T-helper 1 cell treated with Interleukin-12 subunit alpha and Interleukin-12 subunit beta and Interleukin-4 antibody, amounts not matched to agents 30 ng/mL and 1 ng/mL, for 36 hours (primary cell): ENCODE measurements at regions not wholly inside any gene's neighbourhood (a gene's known extent, or its start where the extent isn't known, plus 50 kb on each side); places are given as distances from the start of the nearest gene placed in this dataset.
"Not testable (repeated sequence)": the region's sequence is repeated elsewhere in the genome, so short reads cannot be mapped to it uniquely, and the experiment has no call there.

ENCODE experiments used
- intact Hi-C: fragments of 100-400 bp; cut with micrococcal nuclease; formaldehyde crosslinking; loops from one replicate; pipeline ENCODE4 v1.15.1; 2024

DNA sequence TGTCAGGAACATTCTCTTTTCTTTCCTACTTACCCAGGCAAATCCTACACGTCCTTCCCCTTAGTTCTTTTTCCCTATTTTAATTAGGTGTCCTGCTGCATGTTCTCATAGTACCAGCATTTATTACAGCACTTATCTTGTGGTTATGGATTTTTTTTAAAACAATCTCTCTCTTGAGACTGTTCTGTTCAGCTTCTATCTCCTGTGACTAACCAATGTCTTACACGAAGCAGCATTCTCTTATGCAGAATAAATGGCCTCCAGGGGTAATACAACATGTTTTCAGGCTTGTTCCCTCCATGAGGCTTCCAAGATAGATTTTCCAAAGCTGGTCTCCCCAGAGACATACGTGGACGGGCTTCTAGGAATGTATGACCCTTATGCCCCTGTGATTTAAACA is 1096.1 kb upstream of the CELF2 start:
- intact Hi-C loops = no loop called here

DNA sequence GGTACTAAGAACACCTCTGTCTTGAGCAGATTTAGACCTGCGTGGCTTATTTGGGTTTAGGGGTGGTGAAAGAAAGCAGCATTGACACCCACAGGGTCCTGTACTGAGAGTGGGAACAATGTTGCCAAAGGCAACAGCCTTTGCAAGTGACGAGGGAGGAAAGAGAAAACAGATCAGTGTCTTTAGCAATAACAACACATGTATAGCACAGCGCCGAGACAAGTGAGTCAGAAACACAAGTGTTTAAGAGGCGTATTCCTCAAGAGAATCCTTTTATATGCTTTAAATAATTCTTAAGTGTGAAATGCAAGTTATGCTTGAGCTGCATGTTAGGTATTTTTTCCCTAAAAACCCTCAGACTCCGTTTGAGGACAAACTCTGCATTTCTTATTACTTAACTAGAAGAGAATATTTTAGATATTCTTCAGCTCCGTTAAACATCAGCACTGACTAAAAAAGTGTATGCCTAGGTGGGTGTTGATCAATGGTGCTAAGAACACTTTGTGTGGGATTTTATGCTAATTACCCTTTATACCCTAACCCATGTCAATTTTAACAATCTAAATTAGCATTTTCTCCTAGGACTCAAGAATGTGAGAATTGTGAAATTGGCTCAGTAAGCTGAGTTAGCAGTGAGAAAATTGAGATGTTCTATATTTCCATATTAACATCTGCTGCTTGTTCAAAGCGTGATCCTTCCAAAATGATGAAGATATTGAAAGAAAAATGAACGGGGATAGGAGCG is 1095.4 kb upstream of the CELF2 start:
- intact Hi-C loops = no loop called here

DNA sequence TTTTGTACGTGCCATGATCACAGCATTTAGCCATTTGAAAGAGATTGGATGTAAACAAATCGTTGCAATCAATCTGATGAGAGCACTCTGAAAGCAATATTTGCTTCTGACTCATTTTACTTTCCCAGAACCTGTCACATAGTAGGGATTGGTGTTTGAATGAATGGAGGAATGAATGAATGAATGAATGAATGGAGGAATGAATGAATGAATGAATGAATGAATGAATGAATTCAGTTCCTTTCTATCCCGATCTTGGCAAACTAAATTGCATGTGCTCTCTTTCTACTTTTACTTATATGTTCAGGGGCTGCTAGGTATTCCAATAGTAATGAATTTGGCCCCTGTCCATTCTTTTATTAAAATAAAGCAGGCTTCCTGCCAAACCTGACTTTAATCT is 1091.7 kb upstream of the CELF2 start:
- intact Hi-C loops = no loop called here

DNA sequence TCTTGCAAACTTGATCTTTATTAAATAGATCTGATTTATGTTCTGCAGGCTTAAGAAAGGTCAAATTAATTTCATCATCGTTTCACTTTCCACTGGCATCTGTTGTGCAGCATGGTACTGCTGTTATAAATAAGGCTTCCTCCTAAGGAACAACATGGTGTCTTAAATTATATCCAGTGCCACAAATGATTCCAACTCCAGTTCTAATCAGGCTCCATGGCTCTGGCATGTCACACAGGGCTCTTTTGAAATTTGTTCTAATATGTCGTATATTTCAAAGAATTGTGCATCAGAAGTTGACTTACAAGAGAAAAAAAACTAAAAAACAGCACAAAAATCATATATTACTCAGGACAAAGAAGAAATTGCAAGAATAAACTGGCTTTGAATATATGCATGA is 1090.8 kb upstream of the CELF2 start:
- intact Hi-C loops = no loop called here

DNA sequence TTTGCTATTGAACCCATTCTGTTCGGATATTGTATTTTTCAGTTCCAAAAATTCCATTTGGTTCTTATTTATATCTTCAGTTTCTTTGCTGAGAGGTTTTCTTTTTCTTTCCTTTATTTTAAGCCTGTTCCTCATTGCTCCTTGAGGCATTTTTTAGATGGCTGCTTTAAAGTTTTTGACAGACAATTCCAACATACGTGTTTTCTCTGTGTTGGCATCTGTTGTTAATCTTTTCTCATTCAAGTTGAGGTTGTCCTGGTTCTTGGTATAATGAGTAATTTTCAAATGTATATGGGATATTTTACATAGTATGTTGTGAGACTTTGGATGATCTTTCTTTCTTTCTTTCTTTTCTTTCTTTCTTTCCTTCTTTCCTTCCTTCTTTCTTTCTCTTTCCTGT is 1078.0 kb upstream of the CELF2 start:
- intact Hi-C loops = no loop called here

DNA sequence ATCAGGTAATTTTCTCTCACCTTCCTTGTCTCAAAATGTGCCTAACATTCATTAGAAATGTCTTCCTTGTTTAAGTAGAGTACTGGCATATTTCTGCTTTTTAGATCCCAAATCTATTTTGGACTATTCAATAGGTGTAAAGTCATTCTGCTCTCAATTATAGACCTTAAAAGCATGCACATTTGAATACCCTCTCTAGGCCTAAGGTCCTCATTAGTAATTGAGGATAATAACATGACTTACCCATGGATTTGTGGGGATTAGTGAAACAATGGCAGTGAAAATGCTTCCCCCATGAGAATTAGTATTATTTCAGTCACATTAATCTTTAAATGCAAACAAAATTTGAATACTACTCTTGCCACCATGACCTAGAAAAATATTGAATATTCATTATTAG is 1073.0 kb upstream of the CELF2 start:
- intact Hi-C loops = no loop called here

DNA sequence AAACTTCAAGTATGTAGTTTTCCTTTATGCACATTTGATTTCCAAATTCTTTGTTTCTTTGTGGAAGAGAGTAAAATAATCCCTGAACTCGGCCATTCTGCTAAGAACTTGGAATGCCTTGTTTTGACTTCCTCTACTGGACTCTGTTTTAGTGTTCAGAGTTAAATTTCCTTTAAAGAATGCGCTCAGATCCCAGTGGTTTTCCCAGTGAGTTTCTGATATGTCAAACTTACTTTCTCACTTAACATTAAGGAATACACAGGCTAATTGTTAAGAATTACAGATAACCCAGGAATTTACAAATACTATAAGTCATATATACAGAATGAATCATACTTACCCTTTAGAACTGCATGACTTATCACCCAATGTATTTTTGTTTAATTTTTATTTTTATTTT is 1067.6 kb upstream of the CELF2 start:
- intact Hi-C loops = no loop called here

DNA sequence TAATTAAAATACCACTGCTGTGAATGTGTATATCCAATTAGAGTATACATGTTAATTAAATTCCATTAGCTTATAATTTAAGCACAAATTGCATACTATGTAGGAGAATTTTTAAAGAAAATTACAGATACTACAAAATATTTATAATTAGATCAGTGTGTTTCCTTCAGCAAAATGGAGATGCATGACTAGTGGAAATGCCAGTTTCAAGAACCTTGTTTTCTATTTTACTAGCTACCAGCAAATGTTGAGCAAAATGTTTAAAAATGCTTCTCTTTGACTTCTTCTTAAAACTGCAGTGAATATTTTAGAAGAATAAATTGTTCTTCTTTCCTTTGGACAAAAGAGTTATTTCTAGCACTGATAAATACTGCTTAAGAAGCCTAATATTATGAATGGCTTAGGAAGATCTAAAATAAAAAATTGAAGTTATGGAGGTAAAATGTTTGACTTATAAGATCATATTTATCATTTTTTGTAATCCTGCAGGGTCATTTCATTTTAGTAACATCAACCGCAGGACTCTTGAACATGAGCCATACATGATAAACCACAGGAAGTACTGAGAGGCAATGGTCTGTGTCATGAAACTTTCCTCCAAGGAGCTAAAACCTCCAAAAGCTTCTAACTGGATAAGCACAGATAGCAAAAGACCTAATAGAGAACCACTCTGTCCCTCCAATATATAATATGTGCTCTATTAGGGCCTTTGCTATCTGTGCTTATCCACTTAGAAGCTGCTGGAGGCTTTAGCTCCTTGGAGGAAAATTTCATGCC is 1066.0 kb upstream of the CELF2 start:
- intact Hi-C loops = no loop called here

DNA sequence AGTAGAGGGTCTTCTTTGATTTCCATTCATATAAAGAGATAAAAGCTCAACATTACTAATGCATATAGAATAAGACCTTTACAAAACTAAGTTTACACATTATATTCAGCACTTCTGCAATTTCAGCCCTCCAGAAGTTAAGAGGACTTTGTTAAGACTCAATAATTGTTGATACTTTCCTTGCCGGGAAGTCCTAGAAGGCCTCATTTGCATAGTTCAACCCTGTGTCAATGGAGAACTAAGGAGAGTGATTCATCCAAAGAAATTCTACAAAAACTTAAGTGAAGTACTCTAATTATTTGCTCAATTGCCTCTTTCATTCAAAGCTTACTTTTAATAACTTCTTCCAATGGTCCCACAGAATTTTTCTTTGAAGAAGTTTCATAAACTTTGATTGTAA is 1060.3 kb upstream of the CELF2 start:
- intact Hi-C loops = no loop called here

DNA sequence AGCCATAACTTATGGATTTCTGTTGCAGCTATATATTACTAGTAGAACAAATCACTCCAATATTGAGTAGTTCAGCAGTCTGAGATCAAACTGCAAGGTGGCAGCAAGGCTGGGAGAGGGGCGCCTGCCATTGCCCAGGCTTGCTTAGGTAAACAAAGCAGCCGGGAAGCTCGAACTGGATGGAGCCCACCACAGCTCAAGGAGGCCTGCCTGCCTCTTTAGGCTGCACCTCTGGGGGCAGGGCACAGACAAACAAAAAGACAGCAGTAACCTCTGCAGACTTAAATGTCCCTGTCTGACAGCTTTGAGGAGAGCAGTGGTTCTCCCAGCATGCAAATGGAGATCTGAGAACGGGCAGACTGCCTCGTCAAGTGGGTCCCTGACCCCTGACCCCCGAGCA is 1059.8 kb upstream of the CELF2 start:
- intact Hi-C loops = not testable (repeated sequence)

DNA sequence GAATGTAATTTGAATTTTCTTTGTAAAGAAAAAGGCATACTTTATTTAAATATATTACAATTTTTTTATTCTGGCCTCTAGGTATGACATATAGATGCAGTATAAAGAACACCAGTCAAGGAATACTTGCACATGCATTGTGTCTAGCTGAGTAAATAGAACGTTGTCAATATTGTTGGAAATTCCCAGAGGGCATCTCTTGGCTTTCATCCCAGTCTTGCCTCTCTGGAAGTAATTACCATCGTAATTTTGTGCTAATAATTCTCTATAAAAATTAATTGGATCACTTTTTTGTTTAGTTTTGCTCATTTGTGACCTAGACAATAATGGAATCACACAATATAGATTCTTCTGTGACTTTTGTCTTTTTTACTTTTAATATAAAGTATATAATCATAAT is 1052.3 kb upstream of the CELF2 start:
- intact Hi-C loops = no loop called here

DNA sequence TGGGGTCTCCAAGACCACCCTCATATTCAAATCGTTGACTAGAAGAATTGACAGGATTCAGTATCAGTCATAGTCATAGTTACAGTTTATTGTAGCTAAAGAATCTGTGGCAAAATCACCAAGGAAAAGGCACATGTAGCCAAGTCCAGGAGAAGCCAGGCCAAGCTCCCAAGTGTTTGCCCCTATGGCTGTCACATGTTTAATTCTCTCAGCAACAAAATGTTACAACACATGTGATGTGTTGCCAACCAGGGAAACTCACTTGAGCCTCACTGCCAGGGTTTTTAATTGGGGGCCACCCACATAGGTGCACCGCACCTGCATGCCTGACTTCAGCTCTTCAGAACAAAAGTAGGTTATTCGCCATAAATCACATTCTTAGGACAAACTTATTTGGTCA is 1030.9 kb upstream of the CELF2 start:
- intact Hi-C loops = no loop called here

DNA sequence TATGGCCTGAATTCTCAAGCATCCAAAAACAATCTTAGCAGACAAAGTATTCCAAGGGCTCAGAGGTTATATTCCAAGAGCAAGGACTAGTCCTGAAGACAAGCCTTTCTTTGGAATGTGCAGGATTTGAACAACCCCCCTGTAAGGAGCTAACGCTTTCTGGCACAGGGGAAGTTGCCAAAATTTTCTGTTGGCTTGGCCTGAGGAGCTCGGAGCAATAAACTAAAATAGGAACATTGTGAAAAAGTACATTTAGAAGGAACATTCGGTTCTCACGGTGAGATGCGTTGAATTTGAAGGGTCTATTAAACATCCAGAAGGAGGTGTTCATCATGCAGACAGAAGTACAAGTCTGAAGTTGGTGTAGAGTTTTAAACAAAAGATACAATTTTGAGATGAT is 1030.5 kb upstream of the CELF2 start:
- intact Hi-C loops = no loop called here

DNA sequence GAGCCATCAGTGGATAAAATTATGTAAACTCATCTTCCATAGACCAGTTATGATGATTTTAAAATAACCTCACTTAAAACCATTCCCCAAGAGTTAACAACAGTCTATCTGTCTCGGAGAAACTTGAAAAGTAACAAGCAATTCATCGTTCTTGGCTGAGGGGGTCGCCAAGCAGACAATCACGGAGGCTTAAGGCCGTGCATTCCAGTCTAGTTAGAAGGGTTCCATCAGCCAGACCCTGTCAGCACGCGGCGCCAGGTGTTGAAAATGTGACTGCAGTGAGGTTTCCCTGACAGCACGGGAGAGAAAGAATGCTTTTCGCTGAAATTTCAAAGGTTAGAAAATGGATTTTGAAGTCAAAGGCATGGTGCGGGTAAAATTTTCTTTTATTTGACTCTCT is 1025.0 kb upstream of the CELF2 start:
- intact Hi-C loops = no loop called here

DNA sequence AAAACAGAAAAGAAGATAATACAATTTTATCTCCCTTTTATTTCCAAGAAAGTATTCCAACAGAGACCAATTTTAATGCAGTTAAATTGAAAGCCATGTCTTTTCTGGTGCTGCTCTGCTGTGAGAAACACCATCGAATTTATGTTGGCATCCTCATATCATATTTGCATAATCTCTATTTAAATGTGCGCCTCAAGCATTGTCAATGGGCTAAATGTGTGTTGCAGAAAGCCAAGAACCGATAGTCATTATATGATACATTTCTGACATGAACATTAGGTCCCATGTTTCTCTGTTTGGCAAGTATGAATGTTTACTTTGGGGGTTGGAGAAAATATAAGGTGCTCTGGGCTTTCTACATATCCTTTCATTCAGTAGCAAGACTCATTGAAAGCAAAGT is 1023.5 kb upstream of the CELF2 start:
- intact Hi-C loops = no loop called here

DNA sequence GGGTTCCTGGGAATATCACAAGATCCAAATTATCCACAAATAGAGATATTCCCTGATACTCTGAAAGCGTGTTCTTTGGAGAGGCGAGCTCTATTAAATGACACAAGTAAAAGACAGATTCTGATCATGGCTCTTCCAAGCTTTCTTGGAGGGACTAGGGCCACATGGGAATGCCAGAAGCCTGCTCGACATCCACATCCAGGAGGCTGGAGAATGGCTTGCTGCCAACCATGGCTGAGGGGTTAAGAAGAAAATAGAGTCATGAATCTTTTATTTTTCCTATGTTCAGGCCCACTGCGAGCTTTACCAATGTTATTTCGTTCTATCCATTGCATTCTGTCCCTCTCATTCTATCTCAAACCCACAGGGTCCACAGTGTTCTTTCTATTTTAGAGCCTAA is 1018.0 kb upstream of the CELF2 start:
- intact Hi-C loops = no loop called here

DNA sequence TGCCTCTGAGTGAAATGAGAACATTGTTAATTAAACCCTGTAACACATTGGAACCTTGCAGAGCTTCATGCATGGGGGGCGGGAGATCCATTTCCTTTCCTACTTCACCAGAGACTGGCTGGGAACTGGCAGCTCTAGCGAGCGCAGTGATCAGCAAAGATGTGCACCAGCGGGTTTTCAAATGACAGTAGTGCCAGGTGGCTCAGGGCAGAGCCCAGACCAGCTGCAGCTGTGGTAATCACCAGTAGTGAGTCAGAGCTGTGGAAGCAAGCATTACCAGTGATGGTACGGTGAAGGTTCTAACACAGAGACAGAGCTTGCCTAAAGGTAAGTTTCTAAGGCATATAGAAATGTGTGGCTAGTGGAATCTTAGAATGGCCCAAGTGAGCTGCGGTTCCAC is 1009.7 kb upstream of the CELF2 start:
- intact Hi-C loops = no loop called here

DNA sequence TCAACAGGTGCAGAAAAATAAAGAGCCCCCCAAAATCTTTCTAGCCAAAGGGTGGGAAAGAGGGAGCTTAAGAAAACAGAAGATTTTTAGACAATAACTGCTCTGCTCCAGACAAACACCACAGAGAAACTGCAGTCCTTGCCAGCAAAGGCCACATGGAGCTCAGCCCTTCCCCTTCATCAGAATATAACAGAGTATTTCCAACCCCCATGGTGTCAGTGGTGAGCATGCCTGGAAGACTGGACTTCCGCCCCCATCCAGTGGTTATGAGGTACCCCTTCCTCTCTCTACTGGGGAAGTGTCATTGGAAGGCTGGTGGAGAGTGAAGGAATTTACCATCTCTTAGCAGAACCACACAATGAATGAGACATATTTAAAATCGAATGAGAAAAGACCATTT is 1007.3 kb upstream of the CELF2 start:
- intact Hi-C loops = no loop called here

DNA sequence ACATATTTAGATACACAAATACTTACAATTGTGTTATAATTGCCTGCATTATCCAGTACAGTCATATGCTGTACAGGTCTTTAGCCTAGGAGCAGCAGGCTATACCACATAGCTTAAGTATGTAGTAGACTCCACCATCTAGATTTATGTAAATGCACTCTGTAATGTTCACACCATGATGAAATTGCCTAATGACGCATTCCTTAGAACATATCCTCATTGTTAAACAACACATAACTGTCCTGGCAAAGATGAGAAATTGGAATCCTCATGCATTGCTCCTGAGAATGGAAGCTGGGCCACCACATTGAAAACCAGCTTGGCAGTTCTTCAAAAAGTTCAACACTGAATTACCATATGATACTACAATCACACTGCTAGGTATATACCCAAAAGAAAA is 1002.8 kb upstream of the CELF2 start:
- intact Hi-C loops = no loop called here

DNA sequence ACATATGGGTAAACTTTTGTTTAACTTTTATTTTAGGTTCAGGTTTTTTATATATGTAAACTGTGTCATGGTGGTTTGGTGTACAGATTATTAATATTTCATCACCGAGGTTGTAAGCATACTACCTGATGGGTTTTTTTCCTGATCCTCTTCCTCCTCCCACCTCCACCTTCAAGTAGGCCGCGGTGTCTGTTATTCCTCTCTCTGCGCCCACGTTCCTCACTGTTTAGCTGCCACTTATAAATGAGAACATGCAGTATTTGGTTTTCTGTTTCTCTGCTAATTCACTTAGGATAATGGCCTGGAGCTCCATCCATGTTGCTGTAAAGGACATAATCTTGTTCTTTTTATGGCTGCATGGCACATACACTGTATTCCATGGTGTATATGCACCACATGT is 1000.0 kb upstream of the CELF2 start:
- intact Hi-C loops = no loop called here

DNA sequence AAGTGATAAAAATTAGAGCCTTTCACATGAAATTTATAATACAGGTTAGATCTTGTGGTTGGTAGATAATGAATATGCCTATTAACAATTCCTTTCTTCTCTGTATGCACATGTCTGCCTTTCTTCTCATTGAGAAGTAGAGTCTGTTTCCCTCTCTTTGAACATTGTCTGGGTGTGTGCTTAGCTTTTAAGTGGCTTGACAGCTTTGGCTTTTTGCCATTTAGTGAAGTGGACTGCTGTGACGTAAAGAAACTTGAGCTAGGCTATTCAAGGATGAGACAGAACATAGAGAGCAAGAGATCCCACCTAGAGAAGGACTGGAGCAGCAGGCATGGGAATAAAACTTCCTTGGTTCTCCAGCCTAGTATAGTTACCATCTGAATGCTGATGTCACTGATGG is 996.7 kb upstream of the CELF2 start:
- intact Hi-C loops = no loop called here

DNA sequence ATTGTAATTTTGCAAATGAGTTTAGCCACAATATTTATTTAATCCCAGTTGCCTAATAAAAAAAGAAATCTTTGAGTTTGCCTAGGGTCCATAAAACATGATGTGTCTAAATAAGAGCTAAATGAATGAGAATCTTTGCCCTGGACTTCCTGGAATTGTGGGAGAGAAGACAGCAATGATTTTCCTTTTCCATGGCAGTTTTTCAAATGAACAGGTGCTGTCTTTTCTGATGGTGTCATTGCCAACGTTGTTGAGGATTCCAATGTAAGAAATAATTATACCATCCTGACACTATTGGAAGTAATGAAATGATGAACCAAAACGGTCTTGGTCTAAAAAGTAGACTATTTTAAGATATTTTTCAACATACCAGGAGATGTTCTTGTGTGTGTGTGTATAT is 984.7 kb upstream of the CELF2 start:
- intact Hi-C loops = no loop called here

DNA sequence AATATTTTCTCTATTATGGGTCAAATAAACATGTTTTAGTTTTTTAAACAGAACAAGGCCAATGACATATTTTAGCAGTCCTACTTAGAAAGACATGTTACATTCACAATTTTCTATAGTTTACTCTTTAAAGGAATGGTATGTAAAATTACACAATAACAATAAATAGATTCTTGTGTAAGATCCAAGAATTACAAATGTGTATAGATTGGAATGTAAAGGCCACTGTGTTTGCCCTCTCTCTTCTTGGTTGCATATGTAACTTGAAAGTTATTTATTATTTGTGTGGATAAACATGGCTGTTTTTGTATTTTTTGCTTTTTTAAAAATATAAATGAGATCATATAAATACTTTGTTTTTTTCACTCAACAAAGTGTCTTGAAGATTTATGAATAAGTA is 979.3 kb upstream of the CELF2 start:
- intact Hi-C loops = no loop called here
